Activated CD8-positive, alpha-beta T cell treated with anti-CD3 and anti-CD28 coated beads for 36 hours (primary cell): ENCODE measurements at regions not wholly inside any gene's neighbourhood (a gene's known extent, or its start where the extent isn't known, plus 50 kb on each side); places are given as distances from the start of the nearest gene placed in this dataset.

Source experiments
- ATAC-seq: fragments of 200-7000 bp; cut with Tn5 transposase; one replicate; pipeline ENCODE4 v1.10.0; 2021; ENCODE audit warnings: mild to moderate bottlenecking, moderate library complexity
- CTCF ChIA-PET: fragments of 350-600 bp; sonication (Branson Sonifier 250); formaldehyde crosslinking; loops from one replicate; lab custom pipeline; 2021; ENCODE audit warnings: antibody characterized with exemption; lab: Charles Lee
- POLR2A ChIA-PET: fragments of 350-600 bp; sonication (Branson Sonifier 250); formaldehyde crosslinking; loops from one replicate; lab custom pipeline; 2021; ENCODE audit warnings: antibody characterized with exemption; lab: Charles Lee
- DNase-seq: peaks from one replicate; pipeline ENCODE4 v3.0.0-alpha.2; 2020
- H3K27ac Mint-ChIP-seq: one replicate; pipeline ENCODE4 v1.8.0; 2021; ENCODE audit warnings: mild to moderate bottlenecking, mixed read lengths
- H3K27me3 Mint-ChIP-seq: one replicate; pipeline ENCODE4 v1.8.0; 2021; ENCODE audit warnings: mixed read lengths
- H3K36me3 Mint-ChIP-seq: one replicate; pipeline ENCODE4 v1.8.0; 2021; ENCODE audit warnings: low read depth, mixed read lengths
- H3K4me1 Mint-ChIP-seq: one replicate; pipeline ENCODE4 v1.8.0; 2021; ENCODE audit warnings: low read depth, mixed read lengths
- H3K4me3 Mint-ChIP-seq: one replicate; pipeline ENCODE4 v1.8.0; 2021; ENCODE audit warnings: mild to moderate bottlenecking, moderate library complexity, mixed read lengths
- H3K9me3 Mint-ChIP-seq: one replicate; pipeline ENCODE4 v1.8.0; 2021; ENCODE audit warnings: mixed read lengths
- CTCF ChIP-seq: fragments of 200-600 bp; IDR thresholded peaks from one replicate; pipeline ENCODE4 v1.8.0; 2022; ENCODE audit warnings: antibody characterized with exemption, mild to moderate bottlenecking
- intact Hi-C: fragments of 100-400 bp; cut with micrococcal nuclease; formaldehyde crosslinking; loops from one replicate; pipeline ENCODE4 v1.10.0; 2022

GRCh38 chr3:106792716-106793115 lies 584.5 kb upstream of the CCDC54 start:
- no peak overlapping the region for H3K27ac Mint-ChIP-seq
- no peak overlapping the region for H3K4me3 Mint-ChIP-seq
- H3K9me3 Mint-ChIP-seq, result no peaks in the 10 kb centered on the region
- intact Hi-C loops, result no loop called here
- no peak for DNase-seq
- H3K27me3 Mint-ChIP-seq, result no peaks in the 10 kb centered on the region
- no peaks in the 10 kb centered on the region for H3K4me1 Mint-ChIP-seq
- CTCF ChIA-PET, result no interaction called here
- no peak for ATAC-seq
- POLR2A ChIA-PET, result no interaction called here
- TF ChIP-seq CTCF, result no peak
- no peaks in the 10 kb centered on the region for H3K36me3 Mint-ChIP-seq

GRCh38 chr3:106794442-106794841 lies 582.8 kb upstream of the CCDC54 start:
- Mint-ChIP-seq H3K4me1 (no peaks in the 10 kb centered on the region), H3K27me3 (no peaks in the 10 kb centered on the region), H3K9me3 (no peaks in the 10 kb centered on the region), H3K36me3 (no peaks in the 10 kb centered on the region), H3K4me3 (no peak overlapping the region), H3K27ac (no peak overlapping the region)
- no peak for TF ChIP-seq CTCF
- ATAC-seq (no peak), DNase-seq (no peak)
- CTCF ChIA-PET, result no interaction called here
- intact Hi-C loops, result no loop called here
- POLR2A ChIA-PET, result no interaction called here

- Mint-ChIP-seq H3K9me3 (no peaks in the 10 kb centered on the region), H3K27ac (no peak overlapping the region), H3K27me3 (no peaks in the 10 kb centered on the region), H3K4me1 (no peaks in the 10 kb centered on the region), H3K4me3 (no peak overlapping the region), H3K36me3 (no peaks in the 10 kb centered on the region)
- ATAC-seq, result no peak
- POLR2A ChIA-PET, result no interaction called here
- CTCF ChIA-PET, result no interaction called here
- intact Hi-C loops, result no loop called here
- TF ChIP-seq CTCF, result no peak
- no peak for DNase-seq
Measured at GRCh38 chr3:106795553-106795952, 581.7 kb upstream of the CCDC54 start.

- no peak for TF ChIP-seq CTCF
- Mint-ChIP-seq H3K36me3 (no peaks in the 10 kb centered on the region), H3K27ac (no peak overlapping the region), H3K4me1 (no peaks in the 10 kb centered on the region), H3K4me3 (no peak overlapping the region), H3K27me3 (no peaks in the 10 kb centered on the region), H3K9me3 (no peaks in the 10 kb centered on the region)
- intact Hi-C loops, result no loop called here
- POLR2A ChIA-PET, result no interaction called here
- no peak for ATAC-seq
- DNase-seq, result no peak
- CTCF ChIA-PET, result no interaction called here
Measured at GRCh38 chr3:106797461-106797860, 579.8 kb upstream of the CCDC54 start.

GRCh38 chr3:106805625-106806024 lies 571.6 kb upstream of the CCDC54 start:
- ChIA-PET POLR2A (no interaction called here), CTCF (no interaction called here)
- DNase-seq (no peak), ATAC-seq (no peak)
- intact Hi-C loops, result no loop called here
- Mint-ChIP-seq H3K4me1 (no peaks in the 10 kb centered on the region), H3K9me3 (no peaks in the 10 kb centered on the region), H3K27me3 (no peaks in the 10 kb centered on the region), H3K4me3 (no peak overlapping the region), H3K27ac (no peak overlapping the region), H3K36me3 (no peaks in the 10 kb centered on the region)
- TF ChIP-seq CTCF, result no peak
